ENCODE measurements at regions not wholly inside any gene's neighbourhood (a gene's known extent, or its start where the extent isn't known, plus 50 kb on each side); places are given as distances from the start of the nearest gene placed in this dataset.

DNA sequence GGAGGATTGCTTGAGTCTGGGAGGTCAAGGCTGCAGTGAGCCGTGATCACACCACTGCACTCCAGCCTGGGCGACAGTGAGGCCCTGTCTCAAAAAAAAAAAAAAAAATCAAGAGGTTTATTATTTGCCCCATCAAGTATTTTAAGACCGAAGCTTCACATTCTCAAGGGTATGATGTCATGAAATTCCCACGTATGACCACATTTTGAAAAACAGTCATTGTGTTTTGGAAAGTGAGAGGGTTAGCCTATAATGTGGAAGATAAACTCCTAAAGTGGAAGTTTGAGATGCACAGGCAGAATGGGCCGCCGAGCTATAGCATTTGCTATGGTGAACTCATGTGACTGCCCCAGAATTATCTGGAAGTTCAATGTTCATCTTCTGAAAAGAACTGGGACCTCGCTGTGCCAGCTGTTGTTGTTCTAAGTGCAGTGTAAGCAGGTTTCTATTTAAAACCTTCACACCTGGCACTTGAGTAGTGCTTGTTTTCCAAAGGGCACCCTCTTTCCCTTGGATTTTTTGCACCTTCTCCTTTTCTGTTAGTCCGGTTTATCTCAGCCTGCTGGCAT lies 96.9 kb upstream of the SLC25A33 start:
- no peak for FAIRE-seq
- WGBS (ENCODE audit: low lambda C conversion rate) = 65% methylated on average over 8 of the region's 8 CpGs
- H3K27me3 ChIP-seq (ENCODE audit: control insufficient read depth in 1 of 2, insufficient read depth in 2 of 2, low read length in 2 of 2) = no peaks in the 10 kb centered on the region
- ChIA-PET CTCF (ENCODE audit: low intra/inter-chr PET ratio, low total read pairs) (no interaction called here), POLR2A (no interaction called here)
- H3K79me2 ChIP-seq (ENCODE audit: insufficient read depth, low read length) = no peaks in the 10 kb centered on the region
- DNase-seq (ENCODE audit: low spot score) = peak; percentile 33
- H3K27ac ChIP-seq (ENCODE audit: extremely low read length, insufficient read depth, low read length) = no peak overlapping the region
- no TSS peak for BruUV-seq (replicated peaks)
- TF ChIP-seq PHF5A (CRISPR knock-in tag; IDR thresholded peaks at IDR 0.05; ENCODE audit: low read depth, unreplicated experiment) = no peak
- TF ChIP-seq MAFK (conservative IDR thresholded peaks at IDR 0.05 in 1 of 2, IDR thresholded peaks at IDR 0.05 in 1 of 2; ENCODE audit: low read length in 2 of 2) = peak in 1 of 2 experiments; percentile 18; a peak in 1 of 4 replicates
- TF ChIP-seq ATF7 (IDR thresholded peaks at IDR 0.05) = peak; percentile 72
- TF ChIP-seq ATF7 (CRISPR knock-in tag; IDR thresholded peaks at IDR 0.05) = no peak
- TF ChIP-seq ZNF367 (CRISPR knock-in tag; IDR thresholded peaks at IDR 0.05; ENCODE audit: borderline replicate concordance) = no peak
- TF ChIP-seq ZNF879 (CRISPR knock-in tag; IDR thresholded peaks at IDR 0.05) = no peak
- TF ChIP-seq ZNF446 (CRISPR knock-in tag; IDR thresholded peaks at IDR 0.05) = no peak
- peak; percentile 37 for TF ChIP-seq HNF4A (CRISPR knock-in tag; IDR thresholded peaks at IDR 0.05)
- TF ChIP-seq CREB1 (IDR thresholded peaks at IDR 0.05) = 0 out of 2 replicates have a peak, but pooled peaks have one; percentile 45
- TF ChIP-seq CREB1 (CRISPR knock-in tag; IDR thresholded peaks at IDR 0.05) = no peak; the same call in 1 of the 2 replicates
- TF ChIP-seq, protein P1, sequence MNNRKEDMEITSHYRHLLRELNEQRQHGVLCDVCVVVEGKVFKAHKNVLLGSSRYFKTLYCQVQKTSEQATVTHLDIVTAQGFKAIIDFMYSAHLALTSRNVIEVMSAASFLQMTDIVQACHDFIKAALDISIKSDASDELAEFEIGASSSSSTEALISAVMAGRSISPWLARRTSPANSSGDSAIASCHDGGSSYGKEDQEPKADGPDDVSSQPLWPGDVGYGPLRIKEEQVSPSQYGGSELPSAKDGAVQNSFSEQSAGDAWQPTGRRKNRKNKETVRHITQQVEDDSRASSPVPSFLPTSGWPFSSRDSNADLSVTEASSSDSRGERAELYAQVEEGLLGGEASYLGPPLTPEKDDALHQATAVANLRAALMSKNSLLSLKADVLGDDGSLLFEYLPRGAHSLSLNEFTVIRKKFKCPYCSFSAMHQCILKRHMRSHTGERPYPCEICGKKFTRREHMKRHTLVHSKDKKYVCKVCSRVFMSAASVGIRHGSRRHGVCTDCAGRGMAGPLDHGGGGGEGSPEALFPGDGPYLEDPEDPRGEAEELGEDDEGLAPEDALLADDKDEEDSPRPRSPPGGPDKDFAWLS (CRISPR knock-in tag; IDR thresholded peaks at IDR 0.05; ENCODE audit: borderline replicate concordance) = no peak
- H4K20me1 ChIP-seq (ENCODE audit: insufficient read depth, low read length) = no peaks in the 10 kb centered on the region
- no peaks in the 10 kb centered on the region for H3K9me3 ChIP-seq (ENCODE audit: low read length)
- no peak overlapping the region for H3K9ac ChIP-seq (ENCODE audit: insufficient read depth, low read depth, low read length)
- no peak overlapping the region for H2AFZ ChIP-seq (ENCODE audit: low read length)
- no peak for ATAC-seq
- H3K4me3 ChIP-seq (replicated peaks in 1 of 3; ENCODE audit: insufficient read depth in 1 of 3, low read depth in 2 of 3, low read length in 3 of 3) = no peak overlapping the region
- intact Hi-C loops (cut with micrococcal nuclease; ENCODE audit: unreplicated experiment) (no loop called here), in situ Hi-C loops (cut with HindIII; ENCODE audit: extremely low pct_ligation_motif_present, low pct_unique_long_range_greater_than_20kb) (no loop called here)
- no peaks in the 10 kb centered on the region for H3K36me3 ChIP-seq (replicated peaks in 1 of 2; ENCODE audit: control insufficient read depth in 1 of 2, insufficient read depth in 2 of 2, low read length in 2 of 2)
- peaks cover 89% of the 10 kb centered on the region for H3K4me1 ChIP-seq (ENCODE audit: insufficient read depth, low read length)
- H3K4me2 ChIP-seq (ENCODE audit: low read depth, low read length) = 0 out of 2 replicates have a peak overlapping the region, but pooled peaks have one; percentile 14
